Liver (tissue), 7 donors: ENCODE measurements at regions not wholly inside any gene's neighbourhood (a gene's known extent, or its start where the extent isn't known, plus 50 kb on each side); places are given as distances from the start of the nearest gene placed in this dataset.

Experiments used
- DNase-seq: peaks from one replicate; pipeline ENCODE4 v3.0.0-alpha.2; 2017; ENCODE audit warnings: low spot score
- H3K27ac ChIP-seq, 2 donors: one replicate each; pipeline ENCODE4 v1.7.0; 2013; ENCODE audit warnings: inconsistent platforms in 2 of 2, low read length in 2 of 2, control low read depth in 1 of 2, low read depth in 1 of 2, mild to moderate bottlenecking in 1 of 2
- H3K27me3 ChIP-seq, 4 donors: one replicate each; pipeline versions ENCODE4 v1.6.1 to v1.7.0; 2013; ENCODE audit warnings: low read length in 3 of 4, inconsistent platforms in 1 of 4, mild to moderate bottlenecking in 1 of 4, moderate library complexity in 1 of 4; ENCODE audit not compliant: control insufficient read depth in 4 of 4, insufficient read depth in 4 of 4
- H3K36me3 ChIP-seq, 4 donors: one replicate each; pipeline versions ENCODE4 v1.6.1 to v1.7.0; 2013; ENCODE audit warnings: low read length in 3 of 4, mild to moderate bottlenecking in 3 of 4, low read depth in 1 of 4, moderate library complexity in 1 of 4; ENCODE audit not compliant: control insufficient read depth in 4 of 4, insufficient read depth in 3 of 4
- H3K4me1 ChIP-seq, 4 donors: one replicate each; pipeline versions ENCODE4 v1.6.1 to v1.7.0; 2013; ENCODE audit warnings: low read length in 3 of 4, mild to moderate bottlenecking in 3 of 4, moderate library complexity in 1 of 4; ENCODE audit not compliant: control insufficient read depth in 4 of 4, insufficient read depth in 4 of 4
- H3K4me3 ChIP-seq, 3 donors: one replicate each; pipeline versions ENCODE4 v1.6.1 to v1.7.0; 2013; ENCODE audit warnings: low read length in 3 of 3, control low read depth in 1 of 3, low read depth in 1 of 3, mild to moderate bottlenecking in 1 of 3
- H3K9ac ChIP-seq, 2 donors: one replicate each; pipeline ENCODE4 v1.7.0; 2013; ENCODE audit warnings: low read length in 2 of 2, mild to moderate bottlenecking in 2 of 2, moderate library complexity in 2 of 2, control low read depth in 1 of 2, low read depth in 1 of 2
- H3K9me3 ChIP-seq, 4 donors: one replicate each; pipeline versions ENCODE4 v1.6.1 to v1.7.0; 2013; ENCODE audit warnings: low read length in 3 of 4; ENCODE audit not compliant: control insufficient read depth in 4 of 4
- ATF3 ChIP-seq: IDR thresholded peaks from 2 replicates; pipeline ENCODE4 v1.6.1; 2016; ENCODE audit warnings: antibody characterized with exemption
- EGR1 ChIP-seq, 2 donors: IDR thresholded peaks; 2 replicates each; pipeline ENCODE4 v1.6.1; 2016 to 2018; ENCODE audit warnings: antibody characterized with exemption in 2 of 2, low read depth in 2 of 2
- FOXA1 ChIP-seq: IDR thresholded peaks from 2 replicates; pipeline ENCODE4 v1.6.1; 2016; ENCODE audit warnings: antibody characterized with exemption
- FOXA2 ChIP-seq: IDR thresholded peaks from 2 replicates; pipeline ENCODE4 v1.6.1; 2016; ENCODE audit warnings: antibody characterized with exemption
- GABPA ChIP-seq, 2 donors: IDR thresholded peaks in 1 of 2; conservative IDR thresholded peaks in 1 of 2; 2 replicates each; pipeline ENCODE4 v1.6.1; 2016; ENCODE audit warnings: antibody characterized with exemption in 2 of 2, mild to moderate bottlenecking in 1 of 2, moderate library complexity in 1 of 2
- HNF4A ChIP-seq, 2 donors: conservative IDR thresholded peaks; 2 replicates each; pipeline ENCODE4 v1.6.1; 2016; ENCODE audit warnings: antibody characterized with exemption in 2 of 2, mild to moderate bottlenecking in 2 of 2
- NR2F2 ChIP-seq: IDR thresholded peaks from 2 replicates; pipeline ENCODE4 v1.6.1; 2016; ENCODE audit warnings: antibody characterized with exemption
- RAD21 ChIP-seq, 2 donors: IDR thresholded peaks; 2 replicates each; pipeline ENCODE4 v1.6.1; 2016; ENCODE audit warnings: antibody characterized with exemption in 2 of 2, mild to moderate bottlenecking in 2 of 2
- RXRA ChIP-seq, 2 donors: IDR thresholded peaks; 2 replicates each; pipeline ENCODE4 v1.6.1; 2017 to 2018; ENCODE audit warnings: antibody characterized with exemption in 2 of 2, mild to moderate bottlenecking in 1 of 2
- SP1 ChIP-seq: IDR thresholded peaks from 2 replicates; pipeline ENCODE4 v1.6.1; 2018; ENCODE audit warnings: antibody characterized with exemption, mild to moderate bottlenecking
- YY1 ChIP-seq: IDR thresholded peaks from 2 replicates; pipeline ENCODE4 v1.6.1; 2016; ENCODE audit warnings: antibody characterized with exemption, mild to moderate bottlenecking
- WGBS: extraction: QIAGEN DNeasy Blood & Tissue Kit; methylation state at CpG from one replicate; pipeline ENCODE4 v1.1.7; 2013; 5-methylcytosine and 5-hydroxymethylcytosine counted together
- TF ChIP-seq, protein P1 (sequence below): IDR thresholded peaks from 2 replicates; pipeline ENCODE4 v1.6.1; 2016; ENCODE audit warnings: antibody characterized with exemption
- TF ChIP-seq, protein P2 (sequence below): IDR thresholded peaks from 2 replicates; pipeline ENCODE4 v1.6.1; 2016; ENCODE audit warnings: antibody characterized with exemption
- TF ChIP-seq, protein P3 (sequence below): IDR thresholded peaks from 2 replicates; pipeline ENCODE4 v1.6.1; 2016; ENCODE audit warnings: antibody characterized with exemption, mild to moderate bottlenecking
- donor health status: healthy.
- donor health status: healthy.
- donor health status: healthy.
- donor health status: healthy.

DNA sequence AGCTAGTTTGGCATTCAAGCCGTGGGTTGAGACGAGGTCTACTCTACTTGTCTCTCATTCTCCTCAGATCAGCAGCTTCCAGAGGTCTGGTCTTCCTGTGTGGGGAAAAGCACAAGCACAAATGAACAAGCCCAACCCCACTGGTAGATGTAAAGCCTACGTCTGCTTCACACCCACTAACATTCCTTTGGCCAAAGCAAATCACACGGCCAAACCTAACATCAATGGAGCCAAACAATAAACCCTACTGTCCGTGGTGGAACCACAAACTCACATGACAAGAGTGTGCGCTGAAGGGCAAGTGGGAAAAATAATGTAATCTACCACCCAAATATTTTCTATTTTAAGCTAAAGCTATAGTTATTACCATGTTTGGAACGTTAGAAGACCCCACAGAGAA lies 179.3 kb upstream of the MGAT5 start:
- 79% methylated on average over 7 of the region's 7 CpGs for WGBS
- Histone ChIP-seq H3K9me3 (peaks cover 0 to 3% (median 0%) of the 10 kb centered on the region in 4 donors), H3K4me3 (no peak overlapping the region), H3K4me1 (no peaks in the 10 kb centered on the region), H3K27ac (no peak overlapping the region), H3K36me3 (no peaks in the 10 kb centered on the region), H3K9ac (no peak overlapping the region), H3K27me3 (no peaks in the 10 kb centered on the region)
- no peak for DNase-seq
- no peak for TF ChIP-seq FOXA1
- no peak for TF ChIP-seq SP1
- TF ChIP-seq EGR1 (IDR thresholded peaks at IDR 0.05; ENCODE audit: low read depth in 2 of 2) = no peak
- TF ChIP-seq HNF4A (conservative IDR thresholded peaks at IDR 0.05) = no peak
- no peak for TF ChIP-seq ATF3
- TF ChIP-seq YY1 = no peak
- TF ChIP-seq, protein P1, sequence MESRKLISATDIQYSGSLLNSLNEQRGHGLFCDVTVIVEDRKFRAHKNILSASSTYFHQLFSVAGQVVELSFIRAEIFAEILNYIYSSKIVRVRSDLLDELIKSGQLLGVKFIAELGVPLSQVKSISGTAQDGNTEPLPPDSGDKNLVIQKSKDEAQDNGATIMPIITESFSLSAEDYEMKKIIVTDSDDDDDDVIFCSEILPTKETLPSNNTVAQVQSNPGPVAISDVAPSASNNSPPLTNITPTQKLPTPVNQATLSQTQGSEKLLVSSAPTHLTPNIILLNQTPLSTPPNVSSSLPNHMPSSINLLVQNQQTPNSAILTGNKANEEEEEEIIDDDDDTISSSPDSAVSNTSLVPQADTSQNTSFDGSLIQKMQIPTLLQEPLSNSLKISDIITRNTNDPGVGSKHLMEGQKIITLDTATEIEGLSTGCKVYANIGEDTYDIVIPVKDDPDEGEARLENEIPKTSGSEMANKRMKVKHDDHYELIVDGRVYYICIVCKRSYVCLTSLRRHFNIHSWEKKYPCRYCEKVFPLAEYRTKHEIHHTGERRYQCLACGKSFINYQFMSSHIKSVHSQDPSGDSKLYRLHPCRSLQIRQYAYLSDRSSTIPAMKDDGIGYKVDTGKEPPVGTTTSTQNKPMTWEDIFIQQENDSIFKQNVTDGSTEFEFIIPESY = no peak
- TF ChIP-seq, protein P2, sequence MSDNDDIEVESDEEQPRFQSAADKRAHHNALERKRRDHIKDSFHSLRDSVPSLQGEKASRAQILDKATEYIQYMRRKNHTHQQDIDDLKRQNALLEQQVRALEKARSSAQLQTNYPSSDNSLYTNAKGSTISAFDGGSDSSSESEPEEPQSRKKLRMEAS = no peak
- TF ChIP-seq, protein P3, sequence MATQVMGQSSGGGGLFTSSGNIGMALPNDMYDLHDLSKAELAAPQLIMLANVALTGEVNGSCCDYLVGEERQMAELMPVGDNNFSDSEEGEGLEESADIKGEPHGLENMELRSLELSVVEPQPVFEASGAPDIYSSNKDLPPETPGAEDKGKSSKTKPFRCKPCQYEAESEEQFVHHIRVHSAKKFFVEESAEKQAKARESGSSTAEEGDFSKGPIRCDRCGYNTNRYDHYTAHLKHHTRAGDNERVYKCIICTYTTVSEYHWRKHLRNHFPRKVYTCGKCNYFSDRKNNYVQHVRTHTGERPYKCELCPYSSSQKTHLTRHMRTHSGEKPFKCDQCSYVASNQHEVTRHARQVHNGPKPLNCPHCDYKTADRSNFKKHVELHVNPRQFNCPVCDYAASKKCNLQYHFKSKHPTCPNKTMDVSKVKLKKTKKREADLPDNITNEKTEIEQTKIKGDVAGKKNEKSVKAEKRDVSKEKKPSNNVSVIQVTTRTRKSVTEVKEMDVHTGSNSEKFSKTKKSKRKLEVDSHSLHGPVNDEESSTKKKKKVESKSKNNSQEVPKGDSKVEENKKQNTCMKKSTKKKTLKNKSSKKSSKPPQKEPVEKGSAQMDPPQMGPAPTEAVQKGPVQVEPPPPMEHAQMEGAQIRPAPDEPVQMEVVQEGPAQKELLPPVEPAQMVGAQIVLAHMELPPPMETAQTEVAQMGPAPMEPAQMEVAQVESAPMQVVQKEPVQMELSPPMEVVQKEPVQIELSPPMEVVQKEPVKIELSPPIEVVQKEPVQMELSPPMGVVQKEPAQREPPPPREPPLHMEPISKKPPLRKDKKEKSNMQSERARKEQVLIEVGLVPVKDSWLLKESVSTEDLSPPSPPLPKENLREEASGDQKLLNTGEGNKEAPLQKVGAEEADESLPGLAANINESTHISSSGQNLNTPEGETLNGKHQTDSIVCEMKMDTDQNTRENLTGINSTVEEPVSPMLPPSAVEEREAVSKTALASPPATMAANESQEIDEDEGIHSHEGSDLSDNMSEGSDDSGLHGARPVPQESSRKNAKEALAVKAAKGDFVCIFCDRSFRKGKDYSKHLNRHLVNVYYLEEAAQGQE = no peak
- no peak for TF ChIP-seq FOXA2
- TF ChIP-seq RAD21 (IDR thresholded peaks at IDR 0.05) = no peak
- no peak for TF ChIP-seq NR2F2
- no peak for TF ChIP-seq RXRA (IDR thresholded peaks at IDR 0.05)

GRCh38 chr2:134075204-134075603 lies 178.7 kb upstream of the MGAT5 start:
- Histone ChIP-seq H3K4me1 (no peaks in the 10 kb centered on the region), H3K36me3 (no peaks in the 10 kb centered on the region), H3K27me3 (no peaks in the 10 kb centered on the region), H3K4me3 (no peak overlapping the region), H3K9ac (no peak overlapping the region), H3K9me3 (peaks cover 0 to 3% (median 0%) of the 10 kb centered on the region in 4 donors), H3K27ac (no peak overlapping the region)
- TF ChIP-seq GABPA (IDR thresholded peaks at IDR 0.05 in 1 of 2, conservative IDR thresholded peaks at IDR 0.05 in 1 of 2) (no peak), YY1 (no peak), FOXA2 (no peak), RXRA (IDR thresholded peaks at IDR 0.05) (no peak), NR2F2 (no peak)
- TF ChIP-seq, protein P2 = no peak
- TF ChIP-seq, protein P3 = no peak
- no peak for DNase-seq
- WGBS = 90% methylated on average over 4 of the region's 4 CpGs
